HG02870 (cell line): ENCODE measurements at regions not wholly inside any gene's neighbourhood (a gene's known extent, or its start where the extent isn't known, plus 50 kb on each side); places are given as distances from the start of the nearest gene placed in this dataset.

Experiments
- ATAC-seq: cut with Tn5 transposase; IDR thresholded peaks from one replicate; pipeline ENCODE4 v1.9.1; 2021; ENCODE audit warnings: mild to moderate bottlenecking, moderate library complexity; ENCODE audit not compliant: unreplicated experiment

- peak; percentile 88 for ATAC-seq
Observed at GRCh38 chr3:23740517-23740965, 65.2 kb upstream of the UBE2E1 start.

- no peak for ATAC-seq
Observed at GRCh38 chr3:23741036-23741706, 64.6 kb upstream of the UBE2E1 start.

- no peak for ATAC-seq
Observed at GRCh38 chr3:23743141-23743784, 62.5 kb upstream of the UBE2E1 start.

- no peak for ATAC-seq
Observed at GRCh38 chr3:23746441-23746840, 59.3 kb upstream of the UBE2E1 start.

- no peak for ATAC-seq
Observed at GRCh38 chr3:23747841-23748240, 57.9 kb upstream of the UBE2E1 start.

GRCh38 chr3:23748398-23749110 lies 57.2 kb upstream of the UBE2E1 start:
- ATAC-seq: no peak

GRCh38 chr3:23749609-23750008 lies 56.1 kb upstream of the UBE2E1 start:
- ATAC-seq: no peak

GRCh38 chr3:23750573-23751210 lies 55.1 kb upstream of the UBE2E1 start:
- no peak for ATAC-seq

GRCh38 chr3:23751212-23751723 lies 54.5 kb upstream of the UBE2E1 start:
- ATAC-seq: no peak

GRCh38 chr3:23752126-23752525 lies 53.6 kb upstream of the UBE2E1 start:
- ATAC-seq: no peak

- ATAC-seq: no peak
Observed at GRCh38 chr3:23754215-23754614, 51.5 kb upstream of the UBE2E1 start.
